Loucy (cell line): ENCODE measurements at regions not wholly inside any gene's neighbourhood (a gene's known extent, or its start where the extent isn't known, plus 50 kb on each side); places are given as distances from the start of the nearest gene placed in this dataset.

Source experiments
- H2AFZ ChIP-seq: fragments of 200-600 bp; sonication (generic); 2 replicates; pipeline ENCODE4 v1.6.0; 2016; ENCODE audit warnings: antibody characterized with exemption, mild to moderate bottlenecking, low read length, moderate library complexity
- H3F3A ChIP-seq: fragments of 200-600 bp; 2 replicates; pipeline ENCODE4 v1.6.0; 2016; ENCODE audit warnings: antibody characterized with exemption, low read depth, mild to moderate bottlenecking
- H3K27me3 ChIP-seq: fragments of 200-600 bp; sonication (generic); 2 replicates; pipeline ENCODE4 v1.6.1; 2014; ENCODE audit warnings: low read length, mild to moderate bottlenecking; ENCODE audit not compliant: insufficient read depth, poor library complexity, severe bottlenecking
- H3K36me3 ChIP-seq: fragments of 200-600 bp; sonication (generic); 2 replicates; pipeline ENCODE4 v1.6.1; 2016; ENCODE audit warnings: low read length; ENCODE audit not compliant: insufficient read depth
- H3K4me1 ChIP-seq: fragments of 200-600 bp; sonication (generic); 2 replicates; pipeline ENCODE4 v1.5.1; 2014; ENCODE audit warnings: low read length, mild to moderate bottlenecking; ENCODE audit not compliant: insufficient read depth, poor library complexity, severe bottlenecking
- H3K4me2 ChIP-seq: fragments of 200-600 bp; sonication (generic); 2 replicates; pipeline ENCODE4 v1.6.0; 2014; ENCODE audit warnings: antibody characterized with exemption, low read length, low read depth, mild to moderate bottlenecking; ENCODE audit not compliant: poor library complexity, severe bottlenecking
- H3K4me3 ChIP-seq: fragments of 200-600 bp; sonication (generic); 2 replicates; pipeline ENCODE4 v1.5.1; 2014; ENCODE audit warnings: low read length, mild to moderate bottlenecking, mixed read lengths; ENCODE audit not compliant: poor library complexity, severe bottlenecking
- H3K79me2 ChIP-seq: fragments of 200-600 bp; sonication (generic); 2 replicates; pipeline ENCODE4 v1.6.1; 2014; ENCODE audit warnings: low read length; ENCODE audit not compliant: insufficient read depth
- H3K9ac ChIP-seq: fragments of 200-600 bp; sonication (generic); 2 replicates; pipeline ENCODE4 v1.6.0; 2014; ENCODE audit warnings: mild to moderate bottlenecking, low read depth, low read length, moderate library complexity; ENCODE audit not compliant: poor library complexity, severe bottlenecking
- H3K9me2 ChIP-seq: fragments of 200-600 bp; sonication (generic); replicated peaks from 2 replicates; pipeline ENCODE4 v1.6.1; 2016; ENCODE audit warnings: low read depth, low read length, mixed read lengths
- H3K9me3 ChIP-seq: fragments of 200-600 bp; sonication (generic); 2 replicates; pipeline ENCODE4 v1.6.1; 2014; ENCODE audit warnings: mild to moderate bottlenecking, antibody characterized with exemption, low read length, low read depth; ENCODE audit not compliant: insufficient read depth
- H4K20me1 ChIP-seq: fragments of 200-600 bp; sonication (generic); 2 replicates; pipeline ENCODE4 v1.6.0; 2014; ENCODE audit warnings: antibody characterized with exemption, low read length, mild to moderate bottlenecking; ENCODE audit not compliant: insufficient read depth, poor library complexity, severe bottlenecking
- EZH2phosphoT487 ChIP-seq: fragments of 200-600 bp; IDR thresholded peaks from 2 replicates; pipeline ENCODE4 v1.6.1; 2018; ENCODE audit warnings: antibody characterized with exemption, mild to moderate bottlenecking, moderate library complexity, borderline replicate concordance
- TF ChIP-seq, protein P1 (sequence below): fragments of 200-600 bp; sonication (generic); conservative IDR thresholded peaks from 2 replicates; pipeline ENCODE4 v1.5.1; 2014; ENCODE audit warnings: mild to moderate bottlenecking, antibody characterized with exemption, low read length

DNA sequence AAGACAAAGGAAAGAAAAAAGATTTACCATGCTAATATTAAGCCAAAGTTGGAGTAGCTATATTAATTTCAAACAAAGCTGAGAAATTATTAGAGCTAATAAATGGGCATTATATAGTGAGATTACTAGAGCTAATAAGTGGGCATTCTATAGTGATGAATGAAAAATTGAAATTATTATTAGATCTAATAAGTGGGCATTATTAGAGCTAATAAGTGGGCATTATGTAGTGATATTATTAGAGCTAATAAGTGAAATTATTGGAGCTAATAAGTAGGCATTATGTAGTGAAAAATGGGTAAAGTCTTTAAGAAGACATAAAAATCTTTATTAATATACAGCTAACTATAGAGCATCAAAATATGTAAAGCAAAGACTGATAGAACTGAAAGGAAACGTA, 745.7 kb downstream of the TRIB2 start:
- Histone ChIP-seq H2AFZ (no peak overlapping the region), H3K4me2 (no peak overlapping the region), H3K36me3 (no peaks in the 10 kb centered on the region), H3K27me3 (no peaks in the 10 kb centered on the region), H3K79me2 (no peaks in the 10 kb centered on the region), H3K9ac (no peak overlapping the region), H4K20me1 (no peaks in the 10 kb centered on the region), H3K4me3 (no peak overlapping the region), H3K4me1 (no peaks in the 10 kb centered on the region), H3F3A (no peaks in the 10 kb centered on the region), H3K9me2 (no peaks in the 10 kb centered on the region), H3K9me3 (no peaks in the 10 kb centered on the region)
- TF ChIP-seq EZH2phosphoT487 = no peak
- TF ChIP-seq, protein P1, sequence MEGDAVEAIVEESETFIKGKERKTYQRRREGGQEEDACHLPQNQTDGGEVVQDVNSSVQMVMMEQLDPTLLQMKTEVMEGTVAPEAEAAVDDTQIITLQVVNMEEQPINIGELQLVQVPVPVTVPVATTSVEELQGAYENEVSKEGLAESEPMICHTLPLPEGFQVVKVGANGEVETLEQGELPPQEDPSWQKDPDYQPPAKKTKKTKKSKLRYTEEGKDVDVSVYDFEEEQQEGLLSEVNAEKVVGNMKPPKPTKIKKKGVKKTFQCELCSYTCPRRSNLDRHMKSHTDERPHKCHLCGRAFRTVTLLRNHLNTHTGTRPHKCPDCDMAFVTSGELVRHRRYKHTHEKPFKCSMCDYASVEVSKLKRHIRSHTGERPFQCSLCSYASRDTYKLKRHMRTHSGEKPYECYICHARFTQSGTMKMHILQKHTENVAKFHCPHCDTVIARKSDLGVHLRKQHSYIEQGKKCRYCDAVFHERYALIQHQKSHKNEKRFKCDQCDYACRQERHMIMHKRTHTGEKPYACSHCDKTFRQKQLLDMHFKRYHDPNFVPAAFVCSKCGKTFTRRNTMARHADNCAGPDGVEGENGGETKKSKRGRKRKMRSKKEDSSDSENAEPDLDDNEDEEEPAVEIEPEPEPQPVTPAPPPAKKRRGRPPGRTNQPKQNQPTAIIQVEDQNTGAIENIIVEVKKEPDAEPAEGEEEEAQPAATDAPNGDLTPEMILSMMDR = no peak

DNA sequence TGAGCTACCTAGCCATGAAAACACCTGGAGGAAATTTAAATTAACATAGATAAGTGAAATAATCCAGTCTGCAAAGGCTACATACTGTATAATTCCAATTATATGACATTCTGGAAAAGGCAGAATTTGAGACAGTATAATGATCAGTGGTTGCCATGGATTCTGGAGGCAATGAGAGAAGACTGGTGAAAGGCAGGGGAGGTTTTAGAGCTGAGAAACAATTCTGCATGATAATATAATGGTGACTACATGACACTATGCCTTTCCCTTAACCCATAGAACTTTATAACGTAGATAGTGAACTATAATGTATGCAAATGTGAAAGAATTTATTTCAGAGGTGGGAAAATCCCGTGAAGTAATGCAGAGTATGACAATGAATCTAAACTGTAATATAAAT, 749.3 kb downstream of the TRIB2 start:
- no peaks in the 10 kb centered on the region for H3K9me3 ChIP-seq
- H3K9ac ChIP-seq = no peak overlapping the region
- no peaks in the 10 kb centered on the region for H3F3A ChIP-seq
- TF ChIP-seq EZH2phosphoT487 = no peak
- TF ChIP-seq, protein P1 = no peak
- no peaks in the 10 kb centered on the region for H3K27me3 ChIP-seq
- no peak overlapping the region for H2AFZ ChIP-seq
- H3K36me3 ChIP-seq = no peaks in the 10 kb centered on the region
- no peak overlapping the region for H3K4me3 ChIP-seq
- H3K4me1 ChIP-seq = no peaks in the 10 kb centered on the region
- H3K4me2 ChIP-seq = no peak overlapping the region
- H3K9me2 ChIP-seq = no peaks in the 10 kb centered on the region
- no peaks in the 10 kb centered on the region for H4K20me1 ChIP-seq
- no peaks in the 10 kb centered on the region for H3K79me2 ChIP-seq

DNA sequence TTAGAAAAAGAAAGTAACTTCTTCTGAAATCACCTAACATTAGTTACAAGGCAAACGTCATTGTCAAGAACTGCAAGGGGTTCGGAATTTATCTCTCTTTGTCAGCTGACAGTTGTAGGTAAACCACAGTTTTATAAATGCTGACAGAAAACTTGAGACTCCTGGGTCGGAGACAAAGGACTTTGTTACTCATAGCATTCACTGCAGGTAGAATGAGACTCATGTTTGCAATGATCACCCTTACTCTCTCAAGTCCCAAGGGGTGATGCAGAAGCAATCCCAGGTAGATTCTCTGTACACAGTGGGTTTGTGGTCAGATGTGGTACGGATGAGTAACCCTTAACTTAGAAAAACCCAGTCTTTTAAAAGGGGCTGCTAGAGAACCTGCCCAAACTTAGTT, 757.8 kb downstream of the TRIB2 start:
- H3K4me3 ChIP-seq = no peak overlapping the region
- no peak overlapping the region for H3K9ac ChIP-seq
- no peaks in the 10 kb centered on the region for H4K20me1 ChIP-seq
- H3K27me3 ChIP-seq = no peaks in the 10 kb centered on the region
- H3K4me2 ChIP-seq = no peak overlapping the region
- no peaks in the 10 kb centered on the region for H3K36me3 ChIP-seq
- TF ChIP-seq EZH2phosphoT487 = no peak
- TF ChIP-seq, protein P1 = no peak
- H3K9me3 ChIP-seq = no peaks in the 10 kb centered on the region
- H3F3A ChIP-seq = no peaks in the 10 kb centered on the region
- no peaks in the 10 kb centered on the region for H3K79me2 ChIP-seq
- H2AFZ ChIP-seq = no peak overlapping the region
- no peaks in the 10 kb centered on the region for H3K9me2 ChIP-seq
- H3K4me1 ChIP-seq = no peaks in the 10 kb centered on the region
